Keratinocyte (primary cell): ENCODE measurements at regions not wholly inside any gene's neighbourhood (a gene's known extent, or its start where the extent isn't known, plus 50 kb on each side); places are given as distances from the start of the nearest gene placed in this dataset.

Experiments
- CTCF ChIP-seq, 3 experiments: IDR thresholded peaks in 1 of 3; conservative IDR thresholded peaks in 1 of 3; optimal IDR thresholded peaks in 1 of 3; 2 replicates in 2 of 3; 3 replicates in 1 of 3; pipeline versions ENCODE3 to v1.5.1; 2011; ENCODE audit warnings: low read length in 3 of 3, mild to moderate bottlenecking in 3 of 3, moderate library complexity in 2 of 3, control low read depth in 1 of 3, inconsistent platforms in 1 of 3; ENCODE audit not compliant: insufficient read depth in 2 of 3; ENCODE audit errors: extremely low read depth in 1 of 3
- EZH2 ChIP-seq: IDR thresholded peaks from one replicate; pipeline ENCODE4 v1.6.1; 2012; ENCODE audit warnings: inconsistent platforms, mild to moderate bottlenecking, low read length, moderate library complexity

DNA sequence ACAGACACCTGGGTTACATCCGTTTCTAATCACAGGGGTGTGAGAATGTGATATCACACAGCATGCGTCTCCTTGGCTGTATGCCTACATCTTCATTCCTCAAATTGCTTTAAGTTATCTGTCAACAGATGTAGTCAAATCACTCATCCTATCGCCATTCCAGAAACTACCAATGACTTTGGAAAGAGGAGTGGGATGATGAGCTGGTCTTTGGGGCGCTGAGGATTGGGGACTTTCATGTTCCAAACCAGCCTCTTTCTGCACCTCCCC is 104.8 kb downstream of the NAV1 start:
- TF ChIP-seq CTCF (optimal IDR thresholded peaks at IDR 0.05 in 1 of 3, IDR thresholded peaks at IDR 0.05 in 1 of 3, conservative IDR thresholded peaks at IDR 0.05 in 1 of 3; ENCODE audit: extremely low read depth in 1 of 3, insufficient read depth in 2 of 3, low read length in 3 of 3) (no peak), EZH2 (no peak)
